Ammon's horn (tissue), 1 donor: ENCODE measurements at regions not wholly inside any gene's neighbourhood (a gene's known extent, or its start where the extent isn't known, plus 50 kb on each side); places are given as distances from the start of the nearest gene placed in this dataset.

Experiments used
- DNase-seq: peaks from one replicate; pipeline ENCODE4 v3.0.0-alpha.2; 2016; ENCODE audit warnings: low spot score

DNA sequence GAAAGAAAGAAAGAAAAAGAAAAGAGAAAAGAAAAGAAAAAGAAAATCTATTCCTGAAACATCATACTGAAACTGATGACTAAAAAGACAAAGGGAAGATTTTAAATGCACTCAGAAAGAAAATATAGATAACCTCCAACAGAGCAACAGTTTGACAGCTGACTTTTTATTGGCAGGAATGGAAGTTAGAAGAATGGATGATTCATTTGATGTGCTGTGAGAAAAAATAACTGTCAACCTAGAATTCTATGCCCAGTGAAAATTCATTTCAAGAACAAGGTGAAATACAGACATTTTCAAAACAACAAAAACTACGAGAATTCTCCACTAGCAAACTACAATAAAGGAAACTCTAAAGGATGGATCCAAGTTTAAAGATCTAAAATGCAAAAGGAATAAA, 50.5 kb upstream of the HSPA12A start:
- DNase-seq = no peak

DNA sequence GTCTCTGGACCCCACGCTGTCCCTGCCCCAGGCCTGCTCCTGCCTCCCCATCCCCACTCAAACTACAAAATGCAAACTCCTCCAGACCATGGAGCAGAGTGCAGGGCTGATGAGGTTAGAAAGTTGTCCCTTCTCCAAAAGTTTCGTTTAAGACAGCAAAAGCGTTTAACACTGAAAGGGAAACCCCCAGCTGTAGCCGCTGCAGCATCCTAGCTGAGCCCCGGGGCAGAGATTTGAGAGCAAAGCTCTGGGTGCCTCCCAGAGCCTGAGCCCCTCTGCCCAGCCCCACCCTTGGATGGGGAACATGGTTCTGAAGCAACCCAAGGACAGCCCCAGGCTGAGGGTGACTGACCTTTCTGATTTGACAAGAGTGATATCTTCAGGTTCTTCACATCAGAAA, 52.8 kb upstream of the ENO4 start:
- no peak for DNase-seq

DNA sequence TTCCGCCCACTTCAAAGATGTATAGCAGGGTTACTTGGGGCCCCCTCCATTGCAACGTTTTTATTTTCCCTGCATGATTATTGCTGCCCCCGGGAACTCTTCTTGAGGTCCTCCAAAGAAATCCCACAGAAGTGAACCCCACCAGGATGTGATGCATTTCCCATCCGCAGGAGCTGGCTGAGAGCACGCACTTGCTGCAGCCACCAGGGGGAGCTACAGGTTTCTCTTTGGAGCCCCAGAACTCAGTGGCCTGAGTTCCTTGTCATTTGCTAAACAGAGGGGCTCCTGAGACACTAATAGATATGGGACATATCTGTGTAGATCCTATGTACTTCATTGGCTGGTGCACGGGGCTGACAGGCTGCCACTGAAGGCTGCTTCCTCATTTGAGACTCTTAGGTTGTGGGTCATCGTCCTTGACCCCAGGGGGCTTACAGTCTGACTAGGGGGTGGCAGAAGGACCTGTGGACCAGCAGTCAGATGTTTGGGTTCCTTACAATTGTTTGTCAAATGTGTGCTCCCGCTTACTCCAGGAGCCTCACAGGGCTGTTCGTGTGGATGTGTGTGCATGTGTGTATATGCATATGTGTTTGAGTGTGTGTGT, 52.3 kb upstream of the ENO4 start:
- DNase-seq = peak; percentile 78

DNA sequence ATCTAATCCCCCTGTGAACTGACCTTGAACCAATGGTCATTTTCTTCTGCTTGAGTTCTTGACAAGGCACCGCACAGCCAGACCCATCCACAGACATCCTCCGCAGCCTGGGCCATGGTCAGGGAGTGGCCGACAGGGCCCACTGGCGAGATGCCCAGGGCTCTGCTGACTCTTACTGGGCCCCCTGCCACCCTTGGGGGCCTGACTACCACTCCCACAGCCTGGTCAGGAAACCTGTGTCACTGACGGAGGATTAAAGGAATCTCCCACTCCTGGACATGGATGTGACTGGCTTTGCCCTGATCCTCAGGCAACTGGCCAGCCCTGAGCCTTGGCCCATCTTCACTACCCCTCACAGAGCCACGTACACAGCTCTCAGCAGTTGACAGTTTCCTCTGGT, 50.4 kb upstream of the ENO4 start:
- no peak for DNase-seq
